ENCODE measurements at regions not wholly inside any gene's neighbourhood (a gene's known extent, or its start where the extent isn't known, plus 50 kb on each side); places are given as distances from the start of the nearest gene placed in this dataset.
"Not testable (repeated sequence)": the region's sequence is repeated elsewhere in the genome, so short reads cannot be mapped to it uniquely, and the experiment has no call there.

- intact Hi-C loops (cut with DNase I) = no loop called here
- FAIRE-seq = no peak
- Histone ChIP-seq H3K4me3 (ENCODE audit: low read length in 3 of 3) (no peak overlapping the region), H3K27me3 (ENCODE audit: control insufficient read depth, insufficient read depth, low read length) (no peaks in the 10 kb centered on the region), H3K4me1 (ENCODE audit: control insufficient read depth in 2 of 3, insufficient read depth in 2 of 3, low read depth in 1 of 3, low read length in 3 of 3) (no peaks in the 10 kb centered on the region), H3K36me3 (ENCODE audit: control insufficient read depth in 2 of 3, insufficient read depth in 3 of 3, low read length in 3 of 3) (no peaks in the 10 kb centered on the region), H3K9me3 (ENCODE audit: control insufficient read depth in 2 of 3, insufficient read depth in 1 of 3, low read length in 3 of 3) (no peaks in the 10 kb centered on the region), H3K9ac (ENCODE audit: low read length in 3 of 3) (no peak overlapping the region), H3K27ac (ENCODE audit: low read depth in 2 of 2, low read length in 2 of 2) (no peak overlapping the region)
- DNase-seq = no peak
- TF ChIP-seq, protein P1, sequence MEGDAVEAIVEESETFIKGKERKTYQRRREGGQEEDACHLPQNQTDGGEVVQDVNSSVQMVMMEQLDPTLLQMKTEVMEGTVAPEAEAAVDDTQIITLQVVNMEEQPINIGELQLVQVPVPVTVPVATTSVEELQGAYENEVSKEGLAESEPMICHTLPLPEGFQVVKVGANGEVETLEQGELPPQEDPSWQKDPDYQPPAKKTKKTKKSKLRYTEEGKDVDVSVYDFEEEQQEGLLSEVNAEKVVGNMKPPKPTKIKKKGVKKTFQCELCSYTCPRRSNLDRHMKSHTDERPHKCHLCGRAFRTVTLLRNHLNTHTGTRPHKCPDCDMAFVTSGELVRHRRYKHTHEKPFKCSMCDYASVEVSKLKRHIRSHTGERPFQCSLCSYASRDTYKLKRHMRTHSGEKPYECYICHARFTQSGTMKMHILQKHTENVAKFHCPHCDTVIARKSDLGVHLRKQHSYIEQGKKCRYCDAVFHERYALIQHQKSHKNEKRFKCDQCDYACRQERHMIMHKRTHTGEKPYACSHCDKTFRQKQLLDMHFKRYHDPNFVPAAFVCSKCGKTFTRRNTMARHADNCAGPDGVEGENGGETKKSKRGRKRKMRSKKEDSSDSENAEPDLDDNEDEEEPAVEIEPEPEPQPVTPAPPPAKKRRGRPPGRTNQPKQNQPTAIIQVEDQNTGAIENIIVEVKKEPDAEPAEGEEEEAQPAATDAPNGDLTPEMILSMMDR (IDR thresholded peaks at IDR 0.05; ENCODE audit: borderline replicate concordance, extremely low read depth, insufficient read depth) = no peak
Observed at GRCh38 chr5:29197631-29198454, 1995.6 kb upstream of the CDH6 start.

- no peak overlapping the region for H3K27ac ChIP-seq (ENCODE audit: low read depth in 2 of 2, low read length in 2 of 2)
- no peaks in the 10 kb centered on the region for H3K27me3 ChIP-seq (ENCODE audit: control insufficient read depth, insufficient read depth, low read length)
- no peak overlapping the region for H3K4me3 ChIP-seq (ENCODE audit: low read length in 3 of 3)
- intact Hi-C loops (cut with DNase I) = no loop called here
- DNase-seq (no peak), FAIRE-seq (no peak)
- no peaks in the 10 kb centered on the region for H3K9me3 ChIP-seq (ENCODE audit: control insufficient read depth in 2 of 3, insufficient read depth in 1 of 3, low read length in 3 of 3)
- H3K9ac ChIP-seq (ENCODE audit: low read length in 3 of 3) = no peak overlapping the region
- H3K36me3 ChIP-seq (ENCODE audit: control insufficient read depth in 2 of 3, insufficient read depth in 3 of 3, low read length in 3 of 3) = no peaks in the 10 kb centered on the region
- no peaks in the 10 kb centered on the region for H3K4me1 ChIP-seq (ENCODE audit: control insufficient read depth in 2 of 3, insufficient read depth in 2 of 3, low read depth in 1 of 3, low read length in 3 of 3)
- TF ChIP-seq, protein P1 (IDR thresholded peaks at IDR 0.05; ENCODE audit: borderline replicate concordance, extremely low read depth, insufficient read depth) = no peak
Observed at GRCh38 chr5:29193972-29194371, 1999.5 kb upstream of the CDH6 start.

GRCh38 chr5:29191269-29192048 is 2002.0 kb upstream of the CDH6 start:
- FAIRE-seq; intact Hi-C loops (cut with DNase I); H3K9me3 ChIP-seq (ENCODE audit: control insufficient read depth in 2 of 3, insufficient read depth in 1 of 3, low read length in 3 of 3); H3K4me3 ChIP-seq (ENCODE audit: low read length in 3 of 3); H3K4me1 ChIP-seq (ENCODE audit: control insufficient read depth in 2 of 3, insufficient read depth in 2 of 3, low read depth in 1 of 3, low read length in 3 of 3); DNase-seq; H3K9ac ChIP-seq (ENCODE audit: low read length in 3 of 3); H3K27me3 ChIP-seq (ENCODE audit: control insufficient read depth, insufficient read depth, low read length); H3K36me3 ChIP-seq (ENCODE audit: control insufficient read depth in 2 of 3, insufficient read depth in 3 of 3, low read length in 3 of 3); H3K27ac ChIP-seq (ENCODE audit: low read depth in 2 of 2, low read length in 2 of 2): not testable (repeated sequence)

DNA sequence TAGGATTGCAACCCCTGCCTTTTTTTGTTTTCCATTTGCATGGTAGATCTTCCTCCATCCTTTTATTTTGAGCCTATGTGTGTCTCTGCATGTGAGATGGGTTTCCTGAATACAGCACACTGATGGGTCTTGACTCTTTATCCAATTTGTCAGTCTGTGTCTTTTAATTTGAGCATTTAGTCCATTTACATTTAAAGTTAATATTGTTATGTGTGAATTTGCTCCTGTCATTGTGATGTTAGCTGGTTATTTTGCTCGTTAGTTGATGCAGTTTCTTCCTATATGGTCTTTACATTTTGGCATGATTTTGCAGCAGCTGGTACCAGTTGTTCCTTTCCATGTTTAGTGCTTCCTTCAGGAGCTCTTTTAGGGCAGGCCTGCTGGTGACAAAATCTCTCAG is 2003.1 kb upstream of the CDH6 start:
- DNase-seq; H3K9ac ChIP-seq (ENCODE audit: low read length in 3 of 3); H3K36me3 ChIP-seq (ENCODE audit: control insufficient read depth in 2 of 3, insufficient read depth in 3 of 3, low read length in 3 of 3); H3K27ac ChIP-seq (ENCODE audit: low read depth in 2 of 2, low read length in 2 of 2); FAIRE-seq; H3K4me3 ChIP-seq (ENCODE audit: low read length in 3 of 3); H3K27me3 ChIP-seq (ENCODE audit: control insufficient read depth, insufficient read depth, low read length); intact Hi-C loops (cut with DNase I); H3K4me1 ChIP-seq (ENCODE audit: control insufficient read depth in 2 of 3, insufficient read depth in 2 of 3, low read depth in 1 of 3, low read length in 3 of 3); H3K9me3 ChIP-seq (ENCODE audit: control insufficient read depth in 2 of 3, insufficient read depth in 1 of 3, low read length in 3 of 3): not testable (repeated sequence)

DNA sequence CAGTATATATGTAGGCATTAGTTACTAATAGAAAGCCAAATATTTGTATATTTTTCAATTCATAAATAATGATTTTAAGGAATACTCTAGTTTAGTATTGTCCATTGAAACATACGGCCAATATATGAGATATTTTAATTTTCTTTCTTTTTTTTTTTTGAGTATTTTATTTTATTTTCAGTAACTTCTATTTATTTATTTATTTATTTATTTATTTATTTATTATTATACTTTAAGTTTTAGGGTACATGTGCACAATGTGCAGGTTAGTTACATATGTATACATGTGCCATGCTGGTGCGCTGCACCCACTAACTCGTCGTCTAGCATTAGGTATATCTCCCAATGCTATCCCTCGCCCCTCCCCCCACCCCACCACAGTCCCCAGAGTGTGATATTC is 2007.1 kb upstream of the CDH6 start:
- DNase-seq; intact Hi-C loops (cut with DNase I); H3K27me3 ChIP-seq (ENCODE audit: control insufficient read depth, insufficient read depth, low read length); H3K9ac ChIP-seq (ENCODE audit: low read length in 3 of 3); H3K36me3 ChIP-seq (ENCODE audit: control insufficient read depth in 2 of 3, insufficient read depth in 3 of 3, low read length in 3 of 3); H3K4me3 ChIP-seq (ENCODE audit: low read length in 3 of 3); H3K4me1 ChIP-seq (ENCODE audit: control insufficient read depth in 2 of 3, insufficient read depth in 2 of 3, low read depth in 1 of 3, low read length in 3 of 3); H3K27ac ChIP-seq (ENCODE audit: low read depth in 2 of 2, low read length in 2 of 2); H3K9me3 ChIP-seq (ENCODE audit: control insufficient read depth in 2 of 3, insufficient read depth in 1 of 3, low read length in 3 of 3): not testable (repeated sequence)
- FAIRE-seq = peak; percentile 47
